Fibroblast of lung (primary cell): ENCODE measurements at regions not wholly inside any gene's neighbourhood (a gene's known extent, or its start where the extent isn't known, plus 50 kb on each side); places are given as distances from the start of the nearest gene placed in this dataset.
"Not testable (repeated sequence)": the region's sequence is repeated elsewhere in the genome, so short reads cannot be mapped to it uniquely, and the experiment has no call there.

ENCODE experiments used
- DNase-seq, 2 donors: peaks; one replicate each; pipeline versions ENCODE4 v3.0.0 to v3.0.0-alpha.2; 2010; ENCODE audit warnings: low read depth in 2 of 2
- H2AFZ ChIP-seq: 2 replicates; pipeline ENCODE4 v1.5.1; 2012; ENCODE audit warnings: low read length, control low read depth, inconsistent platforms
- H3K27ac ChIP-seq: 2 replicates; pipeline ENCODE4 v1.5.1; 2011; ENCODE audit warnings: low read length, control low read depth; ENCODE audit not compliant: insufficient read depth
- H3K27me3 ChIP-seq: 2 replicates; pipeline ENCODE4 v1.5.1; 2011; ENCODE audit warnings: mild to moderate bottlenecking, low read length; ENCODE audit not compliant: control insufficient read depth, insufficient read depth
- H3K36me3 ChIP-seq: 2 replicates; pipeline ENCODE4 v1.5.1; 2011; ENCODE audit warnings: low read length; ENCODE audit not compliant: control insufficient read depth, insufficient read depth
- H3K4me1 ChIP-seq: 2 replicates; pipeline ENCODE4 v1.5.1; 2011; ENCODE audit warnings: low read length; ENCODE audit not compliant: control insufficient read depth, insufficient read depth; ENCODE audit errors: extremely low read depth
- H3K4me2 ChIP-seq: 2 replicates; pipeline ENCODE4 v1.5.1; 2011; ENCODE audit warnings: low read length, control low read depth; ENCODE audit not compliant: insufficient read depth; ENCODE audit errors: extremely low read depth
- H3K4me3 ChIP-seq, 4 experiments: fragments of 200-600 bp in 1 of 4; sonication (generic) in 1 of 4; replicated peaks in 1 of 4; 2 replicates each; pipeline ENCODE4 v1.5.1; 2011 to 2016; ENCODE audit warnings: low read length in 4 of 4, low read depth in 3 of 4, mild to moderate bottlenecking in 3 of 4, control low read depth in 2 of 4, inconsistent platforms in 1 of 4, mixed read lengths in 1 of 4; ENCODE audit not compliant: insufficient read depth in 1 of 4; ENCODE audit errors: control extremely low read depth in 1 of 4
- H3K79me2 ChIP-seq: 2 replicates; pipeline ENCODE4 v1.5.1; 2012; ENCODE audit warnings: mild to moderate bottlenecking, low read length, inconsistent platforms; ENCODE audit not compliant: control insufficient read depth, insufficient read depth
- H3K9ac ChIP-seq: 2 replicates; pipeline ENCODE4 v1.5.1; 2011; ENCODE audit warnings: mild to moderate bottlenecking, low read length, control low read depth; ENCODE audit not compliant: insufficient read depth
- H3K9me3 ChIP-seq: 2 replicates; pipeline ENCODE4 v1.5.1; 2012; ENCODE audit warnings: low read depth, low read length; ENCODE audit not compliant: control insufficient read depth, insufficient read depth
- H4K20me1 ChIP-seq: 2 replicates; pipeline ENCODE4 v1.5.1; 2011; ENCODE audit warnings: low read length; ENCODE audit not compliant: control insufficient read depth, insufficient read depth; ENCODE audit errors: extremely low read depth
- CTCF ChIP-seq, 2 donors: IDR thresholded peaks in 1 of 2; conservative IDR thresholded peaks in 1 of 2; 1 replicate in 1 of 2; 2 replicates in 1 of 2; pipeline ENCODE4 v1.5.1; 2011 to 2012; ENCODE audit warnings: low read length in 2 of 2, control low read depth in 1 of 2, inconsistent platforms in 1 of 2, low read depth in 1 of 2, mild to moderate bottlenecking in 1 of 2
- EZH2 ChIP-seq: IDR thresholded peaks from 2 replicates; pipeline ENCODE4 v1.5.1; 2012; ENCODE audit warnings: low read length, control low read depth, mild to moderate bottlenecking; ENCODE audit errors: missing control alignments

DNA sequence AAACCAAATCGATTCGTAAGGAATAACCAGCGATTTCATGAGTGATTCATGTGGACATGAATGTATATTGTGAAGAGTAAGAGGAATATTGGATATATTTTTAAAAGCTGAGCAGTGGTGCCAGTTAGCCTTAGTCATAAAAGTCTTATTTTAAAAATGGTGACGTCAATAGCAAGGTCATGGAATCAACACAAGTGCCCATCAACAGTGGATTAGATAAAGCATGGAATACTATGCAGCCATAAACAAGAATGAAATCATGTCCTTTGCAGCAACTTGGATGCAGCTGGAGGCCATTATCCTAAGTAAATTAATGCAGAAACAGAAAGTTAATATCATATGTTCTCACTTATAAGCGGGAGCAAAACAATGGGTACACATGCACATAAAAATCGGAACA, 89.0 kb upstream of the STOX2 start:
- H3K4me1 ChIP-seq = no peaks in the 10 kb centered on the region
- no peaks in the 10 kb centered on the region for H3K36me3 ChIP-seq
- no peaks in the 10 kb centered on the region for H3K27me3 ChIP-seq
- no peak overlapping the region for H3K4me2 ChIP-seq
- H2AFZ ChIP-seq = no peak overlapping the region
- H3K9ac ChIP-seq = no peak overlapping the region
- DNase-seq = no peak
- H4K20me1 ChIP-seq = no peaks in the 10 kb centered on the region
- H3K9me3 ChIP-seq = no peaks in the 10 kb centered on the region
- H3K79me2 ChIP-seq = no peaks in the 10 kb centered on the region
- no peak overlapping the region for H3K27ac ChIP-seq
- H3K4me3 ChIP-seq = no peak overlapping the region
- TF ChIP-seq EZH2 (no peak), CTCF (conservative IDR thresholded peaks at IDR 0.05 in 1 of 2, IDR thresholded peaks at IDR 0.05 in 1 of 2; ENCODE audit: low read depth in 1 of 2, low read length in 2 of 2) (no peak)

DNA sequence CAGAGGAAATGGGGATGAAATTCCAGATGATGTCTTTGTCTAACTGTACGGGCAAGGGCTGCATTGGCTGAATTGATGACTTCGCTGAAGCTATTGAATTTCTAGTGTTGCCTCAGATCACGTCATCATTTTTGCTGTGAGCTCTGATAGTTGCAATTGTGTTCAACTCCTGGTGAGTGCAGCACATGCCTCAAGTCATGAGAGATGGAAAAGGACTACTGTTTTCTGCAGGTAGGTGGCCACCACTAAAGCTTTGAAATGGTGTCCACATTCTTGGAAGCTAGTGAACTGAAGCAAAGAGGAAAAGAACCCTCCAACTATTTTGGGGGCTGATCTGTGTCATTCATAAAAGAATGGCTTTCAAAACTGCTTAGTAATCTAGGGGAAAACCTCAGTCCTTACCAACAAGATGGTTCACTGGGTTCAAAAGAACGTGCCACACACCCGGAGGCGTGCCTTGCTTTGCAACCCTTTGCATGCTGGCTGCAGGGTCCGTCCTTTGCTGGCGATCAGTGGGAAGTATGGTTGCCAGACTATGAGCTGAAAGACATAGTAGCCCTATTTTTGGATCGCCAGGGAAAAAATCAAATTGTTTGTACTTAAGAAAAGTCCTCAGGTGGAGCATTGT, 88.1 kb upstream of the STOX2 start:
- Histone ChIP-seq H3K4me2 (no peak overlapping the region), H2AFZ (no peak overlapping the region), H3K36me3 (no peaks in the 10 kb centered on the region), H4K20me1 (no peaks in the 10 kb centered on the region), H3K9me3 (no peaks in the 10 kb centered on the region), H3K9ac (no peak overlapping the region), H3K27ac (no peak overlapping the region), H3K27me3 (no peaks in the 10 kb centered on the region), H3K4me1 (no peaks in the 10 kb centered on the region), H3K4me3 (no peak overlapping the region), H3K79me2 (no peaks in the 10 kb centered on the region)
- no peak for DNase-seq
- TF ChIP-seq EZH2 (no peak), CTCF (conservative IDR thresholded peaks at IDR 0.05 in 1 of 2, IDR thresholded peaks at IDR 0.05 in 1 of 2; ENCODE audit: low read depth in 1 of 2, low read length in 2 of 2) (no peak)

GRCh38 chr4:183818591-183818990, 86.5 kb upstream of the STOX2 start:
- not testable (repeated sequence) for H3K4me1 ChIP-seq, H3K79me2 ChIP-seq, H2AFZ ChIP-seq, H3K27ac ChIP-seq, H3K9ac ChIP-seq, H3K4me3 ChIP-seq, H3K27me3 ChIP-seq, H3K36me3 ChIP-seq, H3K4me2 ChIP-seq, DNase-seq, H3K9me3 ChIP-seq, H4K20me1 ChIP-seq
